Cardiac septum (tissue), 1 donor: ENCODE measurements at regions not wholly inside any gene's neighbourhood (a gene's known extent, or its start where the extent isn't known, plus 50 kb on each side); places are given as distances from the start of the nearest gene placed in this dataset.

ENCODE experiments used
- DNase-seq: peaks from one replicate; pipeline ENCODE4 v3.0.0-alpha.2; 2020; ENCODE audit warnings: low spot score
- intact Hi-C: fragments of 100-400 bp; cut with DNase I; formaldehyde crosslinking; loops from one replicate; pipeline ENCODE4 v1.14.0; 2022
- donor health status: DM: no; HTN: no; CAD: no.

DNA sequence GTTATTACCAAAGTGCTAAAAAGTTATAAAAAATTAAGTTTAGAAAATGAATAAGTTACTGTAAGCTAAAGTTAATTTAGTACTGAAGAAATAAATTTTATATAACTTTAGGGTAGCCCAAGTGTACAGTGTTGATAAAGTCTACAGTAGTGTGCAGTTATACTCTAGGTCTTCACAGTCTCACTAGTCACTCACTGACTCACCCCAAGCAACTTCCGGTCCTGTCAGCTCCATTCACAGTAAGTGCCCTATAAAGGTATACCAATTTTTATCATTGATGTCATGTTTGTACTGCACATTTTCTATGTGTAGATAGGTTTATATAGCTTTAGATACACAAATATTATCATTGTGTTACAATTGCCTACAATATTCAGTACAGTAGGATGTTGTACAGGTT is 518.3 kb upstream of the PIK3C3 start:
- no peak for DNase-seq
- intact Hi-C loops, result no loop called here

DNA sequence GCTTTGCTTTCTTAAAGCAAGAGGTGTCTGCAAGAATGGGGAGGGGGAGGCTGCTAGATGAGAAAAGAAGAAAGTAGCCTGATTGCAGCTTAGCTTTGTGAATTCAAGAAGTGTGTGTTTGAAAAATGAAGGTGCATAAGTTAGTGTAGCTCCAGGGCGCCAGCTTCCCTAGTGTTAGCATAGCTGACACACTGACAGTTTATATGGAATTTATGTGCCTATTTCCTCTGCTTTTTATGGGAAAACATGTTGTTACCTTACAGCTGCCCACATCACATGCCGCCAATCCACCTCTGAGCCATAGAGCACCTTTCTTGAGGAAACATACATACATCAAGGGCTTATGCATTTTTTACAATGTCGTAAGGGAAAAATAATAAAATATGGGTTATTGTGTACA is 536.4 kb upstream of the PIK3C3 start:
- DNase-seq, result no peak
- intact Hi-C loops, result no loop called here

DNA sequence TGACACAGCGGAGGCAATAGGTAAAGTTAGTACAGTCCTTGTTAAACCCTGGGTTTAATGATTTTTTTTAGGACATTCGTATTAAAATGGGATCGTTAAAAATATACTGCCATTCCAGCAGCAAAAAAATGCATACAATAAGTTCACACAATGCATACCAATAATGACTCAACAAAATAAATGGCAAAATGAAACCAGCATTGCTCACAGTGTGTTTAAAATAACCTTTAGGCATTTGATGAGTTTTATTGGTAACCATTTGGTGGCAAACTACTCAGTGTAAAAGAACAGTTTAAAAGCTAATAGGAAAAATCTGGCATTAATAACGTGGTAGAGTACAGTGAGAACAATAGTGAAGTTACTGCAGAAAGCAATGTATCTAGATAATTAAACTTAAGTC is 539.0 kb upstream of the PIK3C3 start:
- DNase-seq, result no peak
- intact Hi-C loops, result no loop called here

DNA sequence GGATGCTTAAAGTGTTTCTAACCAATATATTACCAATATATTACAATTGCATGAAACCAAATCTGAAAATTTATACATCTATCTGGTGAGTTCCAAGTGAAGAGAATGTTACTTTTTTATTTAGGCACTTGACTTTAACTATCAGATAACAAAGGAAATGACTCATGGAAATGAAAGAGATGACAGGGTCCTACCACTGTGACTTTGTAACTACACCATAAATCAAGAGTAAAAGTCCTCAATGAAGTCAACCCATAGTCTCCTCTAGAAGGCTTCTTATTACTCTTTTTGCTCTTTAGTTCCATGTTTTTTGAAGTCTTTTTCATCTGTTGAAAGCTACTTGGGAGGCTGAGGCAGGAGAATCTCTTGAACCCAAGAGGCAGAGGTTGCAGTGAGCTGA is 545.0 kb upstream of the PIK3C3 start:
- DNase-seq, result no peak
- intact Hi-C loops, result no loop called here

DNA sequence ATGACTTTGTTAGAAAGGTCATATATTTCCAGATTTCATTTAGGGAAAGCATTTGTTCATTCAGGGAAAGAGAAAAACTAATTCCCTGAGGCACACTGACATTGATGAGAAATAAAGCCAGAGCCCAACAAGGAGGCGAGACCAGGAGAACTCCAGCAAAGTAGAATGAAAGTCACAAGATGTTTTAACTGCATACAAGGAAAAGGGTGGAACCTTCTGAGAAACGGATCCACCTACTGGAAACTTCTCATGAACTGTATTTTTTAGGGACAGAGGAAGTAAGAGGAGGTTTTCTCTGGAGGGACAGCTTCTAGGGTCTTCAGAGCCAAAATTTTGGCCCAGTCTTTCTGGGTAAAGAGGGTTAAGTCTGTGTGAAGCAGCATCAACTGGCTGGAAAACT is 548.2 kb upstream of the PIK3C3 start:
- intact Hi-C loops, result no loop called here
- DNase-seq, result no peak

DNA sequence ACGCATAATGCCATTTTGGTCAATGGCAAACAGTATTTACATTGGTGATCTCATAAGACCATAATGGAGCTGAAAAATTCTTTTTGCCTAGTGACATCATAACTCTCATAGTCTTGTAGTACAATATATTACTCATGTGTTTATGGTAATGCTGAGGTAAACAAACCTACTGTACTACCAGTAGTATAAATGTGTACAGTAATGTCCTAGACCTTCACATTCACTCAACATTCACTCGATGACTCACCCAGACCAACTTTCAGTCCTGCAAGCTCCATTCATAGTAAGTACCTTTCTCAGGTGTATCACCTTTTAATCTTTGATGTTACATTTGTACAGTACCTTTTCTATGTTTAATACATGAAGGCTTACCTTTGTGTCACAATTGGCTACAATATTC is 558.2 kb upstream of the PIK3C3 start:
- DNase-seq, result no peak
- intact Hi-C loops, result no loop called here

DNA sequence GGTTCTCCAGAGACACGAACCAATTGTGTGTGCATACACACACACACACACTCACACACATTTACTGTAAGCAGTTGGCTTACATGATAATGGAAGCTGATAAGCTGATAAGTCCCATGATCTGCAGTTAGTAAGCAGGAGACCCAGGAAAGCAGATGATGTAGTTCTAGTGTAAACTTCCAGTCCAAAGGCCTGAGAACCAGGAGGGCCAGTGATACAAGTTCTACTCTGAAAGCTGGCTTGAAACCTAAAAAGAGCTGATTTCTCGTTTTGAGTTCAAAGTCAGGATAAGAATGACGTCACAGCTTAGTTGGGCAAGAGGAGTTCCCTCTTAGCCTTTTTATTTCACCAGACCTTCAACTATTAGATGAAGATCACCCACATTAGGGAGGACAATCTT is 558.8 kb upstream of the PIK3C3 start:
- intact Hi-C loops, result no loop called here
- DNase-seq, result no peak

DNA sequence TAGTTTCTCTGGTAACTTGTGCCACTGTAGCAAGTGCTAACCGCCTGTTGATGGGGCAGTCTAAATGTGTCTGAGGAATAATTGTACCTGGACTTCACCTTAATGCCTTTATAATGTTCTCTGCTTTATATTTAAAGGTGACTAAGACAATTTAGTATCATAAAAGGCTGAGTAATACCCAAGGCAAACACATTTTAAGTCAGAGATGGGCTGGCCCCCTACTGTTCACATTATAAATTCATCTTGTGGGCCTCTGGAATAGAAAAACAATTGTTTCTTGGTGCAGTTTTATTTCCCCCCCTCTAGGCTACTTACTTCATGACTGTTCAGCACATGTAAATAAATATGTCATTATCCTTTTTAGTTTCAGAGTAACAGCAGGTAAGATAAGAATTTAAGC is 559.3 kb upstream of the PIK3C3 start:
- intact Hi-C loops, result no loop called here
- DNase-seq, result no peak

DNA sequence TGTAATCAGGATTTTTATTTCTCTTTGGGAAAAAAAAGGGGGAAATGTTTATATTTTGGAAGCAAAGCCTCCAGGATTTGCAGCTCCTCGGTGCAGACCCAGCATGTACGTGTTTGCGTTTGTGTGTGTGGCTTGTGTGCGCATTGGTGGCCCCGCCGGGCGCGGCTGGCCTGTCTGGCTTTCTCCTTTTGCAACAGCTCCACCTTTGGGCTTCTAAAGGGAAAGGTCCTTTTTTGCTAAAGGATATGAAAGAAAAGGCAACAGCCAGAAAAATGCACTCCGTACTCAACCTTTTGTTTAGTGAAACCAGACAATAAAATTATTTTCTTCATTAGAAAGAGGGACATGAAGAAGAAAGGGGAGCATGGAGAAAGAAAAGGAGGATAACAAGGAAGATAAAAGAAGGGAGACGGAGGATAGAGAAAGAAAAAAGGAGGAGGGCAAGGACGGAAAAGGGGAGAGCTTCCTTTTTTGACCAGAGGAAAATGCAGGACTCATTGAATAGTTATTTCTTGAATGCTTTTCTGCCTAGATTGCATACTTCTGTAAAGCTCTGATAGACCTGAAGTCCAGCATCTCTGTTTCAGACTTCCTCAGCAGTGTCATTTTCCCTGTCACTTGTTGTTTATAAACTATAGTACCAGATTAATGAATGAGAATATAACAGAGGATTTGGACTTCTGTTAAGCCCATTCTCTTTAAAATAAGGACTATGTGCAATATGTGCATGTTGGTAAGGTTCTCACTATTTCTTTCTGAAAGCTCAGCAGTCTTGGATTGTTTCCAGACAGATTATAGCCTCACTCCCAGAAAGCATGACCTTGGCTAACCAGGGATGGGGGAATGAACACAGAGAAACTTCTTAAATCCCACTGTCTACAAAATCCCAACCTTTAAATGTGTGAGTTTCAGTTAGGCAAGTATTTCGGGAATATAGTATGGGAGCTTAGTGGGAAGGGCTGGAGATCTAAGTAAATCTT is 563.1 kb upstream of the PIK3C3 start:
- DNase-seq, result no peak
- intact Hi-C loops, result no loop called here

DNA sequence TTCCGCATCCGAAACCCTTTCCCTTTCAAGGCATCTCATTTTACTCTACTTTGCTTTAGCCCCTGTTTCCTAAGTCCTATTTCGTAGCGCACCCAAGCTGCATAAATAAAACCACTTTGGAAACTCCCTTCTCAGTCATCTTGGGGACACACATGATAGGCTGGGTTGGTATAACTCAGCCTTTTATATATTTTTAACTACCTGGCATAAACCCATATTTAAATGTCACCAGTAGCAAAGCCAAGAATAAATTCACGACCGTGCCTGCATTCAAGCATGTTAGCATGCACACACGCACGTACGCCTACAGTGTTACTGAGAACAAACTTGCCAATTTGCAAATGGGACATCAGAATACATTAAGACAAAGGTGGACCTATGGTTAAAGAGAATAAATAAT is 564.7 kb upstream of the PIK3C3 start:
- intact Hi-C loops, result no loop called here
- no peak for DNase-seq

DNA sequence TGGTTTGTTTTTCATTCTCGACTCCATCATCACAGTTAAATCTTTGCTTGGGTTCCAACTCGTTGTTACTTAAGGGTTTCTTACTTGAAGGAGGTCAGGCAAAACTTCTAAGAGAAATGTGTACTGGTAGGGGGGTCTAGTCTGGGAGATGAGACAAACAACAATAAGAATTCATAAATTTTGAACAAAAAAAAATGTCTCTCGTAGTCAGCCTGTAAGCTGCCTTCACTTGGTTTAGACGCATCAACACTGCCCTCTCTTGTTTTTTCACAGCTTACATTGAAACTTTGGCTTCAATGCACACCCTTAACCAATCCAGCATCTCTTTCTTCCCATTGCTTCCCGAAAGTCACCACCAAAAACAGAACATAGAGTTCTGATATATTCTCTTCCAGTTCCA is 576.4 kb upstream of the PIK3C3 start:
- no peak for DNase-seq
- intact Hi-C loops, result no loop called here

DNA sequence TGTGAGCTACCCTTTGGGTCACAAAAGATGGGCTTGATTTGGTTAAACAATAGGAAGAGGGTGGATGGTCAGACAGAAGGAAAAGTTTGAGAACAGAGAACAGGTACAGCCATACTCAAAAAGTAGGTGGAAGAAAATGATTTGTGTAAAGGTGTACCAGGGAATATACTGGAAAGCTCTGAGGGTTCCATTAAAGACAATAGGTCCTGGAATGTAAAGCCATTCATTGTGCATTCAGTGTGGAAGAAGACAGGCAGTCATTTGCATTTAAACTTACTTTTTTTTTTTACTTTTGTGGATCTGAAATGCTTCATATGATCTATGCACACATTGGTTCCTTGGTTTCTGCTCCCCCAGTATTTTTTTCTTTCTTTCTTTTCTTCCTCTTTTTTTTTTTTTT is 581.4 kb upstream of the PIK3C3 start:
- DNase-seq, result no peak
- intact Hi-C loops, result no loop called here

DNA sequence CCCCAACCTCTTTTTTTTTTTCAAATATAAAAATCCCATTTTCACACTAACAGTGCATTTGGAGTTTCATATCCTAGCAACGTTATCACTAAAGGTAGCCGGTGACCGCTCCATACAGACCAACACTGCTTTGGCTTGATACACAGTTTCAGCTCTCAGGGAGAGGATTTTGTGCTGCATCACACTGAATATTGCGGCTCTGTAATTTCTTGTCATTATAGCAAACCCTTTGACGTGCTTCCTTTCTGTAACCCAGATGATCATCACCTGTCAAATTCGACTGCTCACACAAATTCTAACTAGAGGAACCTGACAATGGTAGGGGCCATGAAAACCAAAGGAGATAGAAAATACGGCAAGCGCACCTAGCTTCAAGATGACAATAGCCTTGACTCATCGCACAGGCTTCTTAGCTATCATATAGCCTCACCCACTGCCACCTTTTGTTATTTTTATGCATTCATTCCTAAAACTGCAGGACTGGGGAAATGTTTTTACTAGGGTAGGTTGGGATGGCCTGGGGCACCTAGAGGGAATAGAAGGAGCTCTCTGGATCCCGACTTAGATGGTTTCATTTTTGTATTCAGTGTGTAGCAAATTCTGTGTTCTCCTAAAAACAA is 582.9 kb upstream of the PIK3C3 start:
- intact Hi-C loops, result no loop called here
- DNase-seq, result no peak

DNA sequence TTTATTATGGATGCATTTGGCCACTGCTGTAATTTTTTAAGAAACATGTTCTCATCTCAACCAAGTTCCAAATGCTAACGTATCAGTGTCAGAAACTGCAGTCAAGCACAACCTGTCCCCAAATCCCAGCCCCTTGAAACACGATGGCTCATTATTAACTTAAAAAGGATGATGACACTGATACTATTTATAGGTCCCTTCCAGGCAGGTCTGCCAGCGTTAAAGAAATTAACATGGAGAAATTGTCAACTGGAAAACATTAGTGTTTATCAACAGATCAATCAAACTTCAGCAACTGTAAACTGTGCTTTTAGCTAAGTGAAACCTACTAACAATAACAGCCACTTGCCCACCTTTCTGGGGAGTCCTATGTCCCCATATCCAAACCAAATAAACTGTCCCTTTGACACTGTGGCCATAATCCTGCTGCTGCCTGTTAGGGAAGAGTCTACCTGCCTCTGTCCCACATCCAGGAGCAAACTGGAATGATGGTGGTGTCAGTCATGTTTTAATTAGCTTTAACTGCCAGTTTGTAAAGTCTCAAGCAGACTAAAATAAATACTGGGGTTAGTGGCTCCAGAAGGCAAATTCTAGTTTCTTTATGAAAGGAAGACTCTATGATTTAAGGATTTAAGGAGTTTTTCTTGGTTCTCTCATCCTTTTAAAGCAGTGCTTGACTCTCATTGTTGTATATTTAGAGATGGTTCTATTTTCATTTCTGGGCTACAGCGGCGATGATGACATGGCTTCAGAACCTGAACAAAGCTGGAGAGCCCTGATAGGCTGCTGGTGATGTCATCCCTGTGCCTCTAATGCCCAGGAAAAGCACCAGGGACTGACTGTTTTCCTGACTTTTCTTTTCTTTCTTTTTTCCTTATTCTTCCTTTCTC is 583.6 kb upstream of the PIK3C3 start:
- intact Hi-C loops, result no loop called here
- DNase-seq, result no peak

DNA sequence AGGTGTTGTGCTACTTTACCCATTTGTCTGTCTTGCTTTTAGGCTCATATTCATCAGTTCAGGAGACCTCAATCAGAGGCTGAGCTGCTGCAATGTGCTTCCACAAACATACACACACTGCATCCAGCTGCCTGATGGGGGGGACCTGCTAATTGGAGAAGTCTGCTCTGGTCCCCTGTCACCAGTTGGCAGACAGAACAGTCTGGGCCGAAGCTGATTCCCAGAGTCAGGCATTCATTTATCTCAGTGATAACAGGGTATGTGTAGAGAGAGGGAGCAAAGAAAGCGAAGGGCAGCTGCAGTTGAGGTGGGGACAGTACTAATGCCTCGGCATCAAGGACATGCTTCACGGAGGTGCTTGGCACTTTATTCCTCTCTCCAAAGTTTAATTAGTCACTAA is 584.3 kb upstream of the PIK3C3 start:
- intact Hi-C loops, result no loop called here
- no peak for DNase-seq

DNA sequence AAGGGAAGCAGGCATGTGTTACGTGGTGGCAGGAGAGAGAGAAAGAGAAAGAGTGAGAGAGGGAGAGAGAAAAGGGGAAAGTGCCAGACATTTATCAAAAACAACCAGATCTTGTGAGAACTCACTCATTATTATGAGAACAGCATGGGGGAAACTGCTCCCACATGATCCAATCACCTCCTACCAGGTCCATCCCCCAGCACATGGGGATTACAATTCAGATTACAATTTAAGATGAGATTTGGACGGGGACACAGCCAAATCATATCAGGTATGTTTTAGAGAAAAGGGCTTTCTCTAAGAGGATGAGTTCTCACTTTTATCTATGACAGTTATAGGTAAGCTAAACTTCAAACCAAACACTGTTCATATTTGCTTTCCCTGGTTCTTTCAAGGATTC is 597.3 kb upstream of the PIK3C3 start:
- no peak for DNase-seq
- intact Hi-C loops, result no loop called here

DNA sequence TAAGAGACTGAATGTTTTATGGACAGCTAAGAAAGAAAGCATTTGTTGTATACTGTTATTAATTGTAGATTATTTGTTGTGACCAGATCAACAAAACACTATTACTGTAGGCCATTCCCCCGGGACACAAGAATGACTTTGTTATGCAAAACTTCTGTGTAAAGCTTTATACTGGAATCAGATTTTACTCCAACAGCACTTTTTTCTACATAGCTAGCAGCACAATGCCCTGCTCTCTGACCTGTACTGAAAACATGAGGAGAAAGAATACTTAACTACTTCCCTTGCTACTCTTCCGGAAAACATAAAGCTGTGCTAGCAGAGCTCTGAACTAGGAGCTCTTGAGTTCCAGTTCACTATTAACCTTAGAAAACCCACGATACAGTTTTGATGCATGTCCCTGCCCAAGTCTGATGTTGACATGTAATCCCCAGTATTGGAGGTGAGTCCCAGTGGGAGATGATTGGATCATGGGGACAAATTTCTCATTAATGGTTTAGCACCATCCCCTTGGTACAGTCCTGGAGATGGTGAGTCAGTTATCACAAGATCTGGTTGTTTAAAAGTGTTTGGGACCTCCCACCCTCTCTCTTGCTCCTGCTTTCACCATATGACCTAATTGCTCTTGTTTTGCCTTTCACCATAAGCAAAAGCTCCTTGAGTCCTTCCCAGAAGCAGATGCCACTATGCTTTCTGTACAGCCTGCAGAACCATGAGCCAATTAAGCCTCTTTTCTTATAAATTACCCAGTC is 601.1 kb upstream of the PIK3C3 start:
- intact Hi-C loops, result no loop called here

DNA sequence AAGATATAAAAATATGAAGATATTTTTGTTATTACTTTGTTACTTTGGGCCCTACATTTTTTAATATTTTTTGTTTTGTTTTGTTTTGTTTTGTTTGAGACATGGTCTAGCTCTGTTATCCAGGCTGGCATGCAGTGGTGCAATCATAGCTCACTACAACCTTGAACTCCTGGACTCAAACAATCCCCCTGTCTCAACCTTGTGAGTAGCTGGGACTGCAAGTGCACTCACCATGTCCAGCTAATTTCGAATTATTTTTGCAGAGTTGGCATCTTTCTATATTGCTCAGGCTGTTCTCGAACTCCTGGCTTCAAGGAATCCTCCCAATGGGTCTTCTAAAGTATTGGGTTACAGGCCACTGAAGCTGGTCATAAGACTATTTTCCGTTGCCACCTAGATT is 603.6 kb upstream of the PIK3C3 start:
- intact Hi-C loops, result no loop called here

More for the DNA sequence above, 601.1 kb upstream of the PIK3C3 start:
- DNase-seq, result no peak

DNA sequence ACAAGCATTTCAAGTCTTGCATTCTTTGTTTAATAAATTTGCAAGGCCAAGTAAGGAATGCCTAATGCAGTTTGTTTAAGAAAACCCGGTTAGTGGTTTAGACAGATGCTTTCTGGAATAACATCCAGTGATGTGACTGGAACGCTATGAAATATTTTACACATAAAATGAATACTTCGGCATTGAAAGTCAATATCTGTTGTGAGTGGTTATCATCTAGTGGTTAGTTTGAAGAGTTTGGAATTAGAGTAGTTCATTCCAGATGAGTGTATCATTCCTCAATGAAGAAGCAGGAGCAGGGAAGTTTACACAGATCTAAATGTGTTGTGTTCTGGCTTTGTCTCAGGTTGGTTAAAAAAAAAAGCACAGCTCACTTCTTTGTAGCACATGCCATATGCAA is 608.0 kb upstream of the PIK3C3 start:
- no peak for DNase-seq
- intact Hi-C loops, result no loop called here

More for the DNA sequence above, 603.6 kb upstream of the PIK3C3 start:
- no peak for DNase-seq

DNA sequence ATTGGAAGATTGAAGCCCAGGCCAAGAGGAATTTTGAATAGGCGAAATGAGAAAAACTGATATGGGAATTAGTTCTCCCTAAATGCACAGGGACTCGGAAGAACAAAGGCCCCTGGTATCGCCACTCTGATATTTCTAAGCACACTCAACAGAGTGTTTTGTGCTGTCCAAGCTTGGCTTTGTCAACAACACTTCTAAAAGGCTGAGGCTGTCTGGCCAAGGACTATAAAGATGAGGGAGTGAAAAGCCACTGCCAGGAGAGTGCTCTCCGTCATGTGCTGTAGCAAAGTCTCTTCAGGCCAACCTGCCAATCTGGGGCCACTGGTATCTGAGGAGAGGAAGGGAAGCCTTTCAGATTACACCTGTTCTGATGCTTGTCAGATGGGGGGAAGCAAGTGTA is 611.2 kb upstream of the PIK3C3 start:
- DNase-seq, result no peak
- intact Hi-C loops, result no loop called here
